Left lung (tissue), 4 donors: ENCODE measurements at regions not wholly inside any gene's neighbourhood (a gene's known extent, or its start where the extent isn't known, plus 50 kb on each side); places are given as distances from the start of the nearest gene placed in this dataset.

Experiments used
- ATAC-seq: fragments of 200-7000 bp; cut with Tn5 transposase; one replicate; pipeline ENCODE4 v1.9.1; 2020; ENCODE audit warnings: moderate library complexity
- DNase-seq, 4 donors: peaks; one replicate each; pipeline ENCODE4 v3.0.0-alpha.2; 2013 to 2020
- H3K27ac ChIP-seq, 2 donors: fragments of 200-600 bp; sonication (generic) in 1 of 2; one replicate each; pipeline versions ENCODE4 v1.5.0 to v1.8.0; 2020 to 2021
- H3K27me3 ChIP-seq, 2 donors: fragments of 200-600 bp; sonication (generic) in 1 of 2; one replicate each; pipeline versions ENCODE4 v1.5.0 to v1.8.0; 2020 to 2021
- H3K36me3 ChIP-seq, 2 donors: fragments of 200-600 bp; sonication (generic) in 1 of 2; one replicate each; pipeline versions ENCODE4 v1.5.0 to v1.8.0; 2020 to 2021
- H3K4me1 ChIP-seq, 2 donors: fragments of 200-600 bp; one replicate each; pipeline ENCODE4 v1.8.0; 2021
- H3K4me3 ChIP-seq, 2 donors: fragments of 200-600 bp; sonication (generic) in 1 of 2; one replicate each; pipeline versions ENCODE4 v1.5.0 to v1.8.0; 2020 to 2021; ENCODE audit warnings: mild to moderate bottlenecking in 1 of 2
- H3K9me3 ChIP-seq, 2 donors: fragments of 200-600 bp; sonication (generic) in 1 of 2; one replicate each; pipeline versions ENCODE4 v1.5.0 to v1.8.0; 2020 to 2021
- intact Hi-C, 2 donors: fragments of 100-400 bp; cut with DNase I; formaldehyde crosslinking; loops; one replicate each; pipeline versions ENCODE4 v1.11.2 to v1.14.2; 2022
- TF ChIP-seq, protein P1 (sequence below), 2 donors: fragments of 200-600 bp; sonication (generic) in 1 of 2; IDR thresholded peaks; one replicate each; pipeline versions ENCODE4 v1.5.0 to v1.8.0; 2021; ENCODE audit warnings: antibody characterized with exemption in 2 of 2
- donor health status: DM: no; HTN: yes; CAD: no.
- donor health status: DM: no; HTN: no; CAD: no.

DNA sequence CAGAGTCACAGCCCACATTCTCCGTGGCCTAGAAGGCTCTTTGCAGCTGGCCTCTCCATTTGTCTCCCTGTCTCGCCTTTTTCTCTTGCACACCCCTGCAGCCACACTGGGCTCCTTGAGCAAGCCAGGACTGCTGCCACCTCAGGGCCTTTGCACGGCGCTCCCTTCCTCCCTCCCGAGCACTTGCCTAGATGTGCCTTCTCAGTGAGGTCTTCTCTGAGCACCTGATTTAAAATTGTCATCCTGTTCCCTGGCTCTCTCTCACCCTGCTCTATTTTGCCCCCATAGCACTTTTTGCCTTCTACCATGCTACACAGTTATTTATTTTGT, 102.9 kb upstream of the THY1 start:
- Histone ChIP-seq H3K27me3 (peaks cover 0 to 13% of the 10 kb centered on the region in 2 donors), H3K4me3 (no peak overlapping the region), H3K27ac (no peak overlapping the region), H3K9me3 (no peaks in the 10 kb centered on the region), H3K36me3 (no peaks in the 10 kb centered on the region), H3K4me1 (peaks cover 0 to 19% of the 10 kb centered on the region in 2 donors)
- TF ChIP-seq, protein P1, sequence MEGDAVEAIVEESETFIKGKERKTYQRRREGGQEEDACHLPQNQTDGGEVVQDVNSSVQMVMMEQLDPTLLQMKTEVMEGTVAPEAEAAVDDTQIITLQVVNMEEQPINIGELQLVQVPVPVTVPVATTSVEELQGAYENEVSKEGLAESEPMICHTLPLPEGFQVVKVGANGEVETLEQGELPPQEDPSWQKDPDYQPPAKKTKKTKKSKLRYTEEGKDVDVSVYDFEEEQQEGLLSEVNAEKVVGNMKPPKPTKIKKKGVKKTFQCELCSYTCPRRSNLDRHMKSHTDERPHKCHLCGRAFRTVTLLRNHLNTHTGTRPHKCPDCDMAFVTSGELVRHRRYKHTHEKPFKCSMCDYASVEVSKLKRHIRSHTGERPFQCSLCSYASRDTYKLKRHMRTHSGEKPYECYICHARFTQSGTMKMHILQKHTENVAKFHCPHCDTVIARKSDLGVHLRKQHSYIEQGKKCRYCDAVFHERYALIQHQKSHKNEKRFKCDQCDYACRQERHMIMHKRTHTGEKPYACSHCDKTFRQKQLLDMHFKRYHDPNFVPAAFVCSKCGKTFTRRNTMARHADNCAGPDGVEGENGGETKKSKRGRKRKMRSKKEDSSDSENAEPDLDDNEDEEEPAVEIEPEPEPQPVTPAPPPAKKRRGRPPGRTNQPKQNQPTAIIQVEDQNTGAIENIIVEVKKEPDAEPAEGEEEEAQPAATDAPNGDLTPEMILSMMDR (IDR thresholded peaks at IDR 0.05), result no peak
- ATAC-seq (no peak), DNase-seq (no peak)
- intact Hi-C loops, result no loop called here

DNA sequence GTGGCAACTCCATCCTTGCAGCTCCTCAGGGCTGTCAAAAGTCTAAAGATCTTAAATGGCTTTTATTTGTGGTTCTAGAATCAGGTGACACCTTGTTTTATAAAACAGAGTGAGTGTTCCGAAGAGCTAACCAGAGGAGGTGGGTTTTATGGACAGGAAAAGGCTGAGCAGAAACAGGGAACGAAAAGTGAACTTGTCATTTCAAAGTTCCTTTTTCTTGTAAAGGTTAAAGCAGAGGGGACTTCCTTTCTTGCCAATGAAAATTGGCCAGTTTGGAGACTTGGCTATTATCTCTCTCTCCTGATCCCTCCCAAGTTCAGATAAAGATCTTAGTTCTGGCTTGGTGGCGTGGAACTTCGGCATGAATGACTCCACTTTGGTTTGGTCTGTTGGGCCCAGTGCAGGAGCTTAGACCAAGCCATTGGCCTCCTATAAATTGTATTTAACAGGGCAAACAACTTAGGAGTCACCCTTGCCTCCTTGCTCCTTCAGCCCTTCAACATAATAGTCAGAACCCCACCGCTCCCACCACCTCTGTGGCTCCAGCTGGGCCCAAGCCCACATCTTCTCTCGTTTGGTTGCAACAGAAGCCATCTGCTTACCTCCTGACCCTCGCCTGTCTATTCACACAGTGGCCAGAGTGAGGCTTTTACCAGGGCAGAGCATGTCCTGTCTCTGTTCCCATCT, 102.4 kb upstream of the THY1 start:
- Histone ChIP-seq H3K4me1 (peaks cover 0 to 19% of the 10 kb centered on the region in 2 donors), H3K27me3 (peaks cover 0 to 13% of the 10 kb centered on the region in 2 donors), H3K9me3 (no peaks in the 10 kb centered on the region), H3K4me3 (no peak overlapping the region), H3K36me3 (no peaks in the 10 kb centered on the region), H3K27ac (peak overlapping the region in 1 of 2 donors; percentile 30)
- ATAC-seq (no peak), DNase-seq (no peak)
- TF ChIP-seq, protein P1 (IDR thresholded peaks at IDR 0.05), result no peak
- intact Hi-C loops, result no loop called here

DNA sequence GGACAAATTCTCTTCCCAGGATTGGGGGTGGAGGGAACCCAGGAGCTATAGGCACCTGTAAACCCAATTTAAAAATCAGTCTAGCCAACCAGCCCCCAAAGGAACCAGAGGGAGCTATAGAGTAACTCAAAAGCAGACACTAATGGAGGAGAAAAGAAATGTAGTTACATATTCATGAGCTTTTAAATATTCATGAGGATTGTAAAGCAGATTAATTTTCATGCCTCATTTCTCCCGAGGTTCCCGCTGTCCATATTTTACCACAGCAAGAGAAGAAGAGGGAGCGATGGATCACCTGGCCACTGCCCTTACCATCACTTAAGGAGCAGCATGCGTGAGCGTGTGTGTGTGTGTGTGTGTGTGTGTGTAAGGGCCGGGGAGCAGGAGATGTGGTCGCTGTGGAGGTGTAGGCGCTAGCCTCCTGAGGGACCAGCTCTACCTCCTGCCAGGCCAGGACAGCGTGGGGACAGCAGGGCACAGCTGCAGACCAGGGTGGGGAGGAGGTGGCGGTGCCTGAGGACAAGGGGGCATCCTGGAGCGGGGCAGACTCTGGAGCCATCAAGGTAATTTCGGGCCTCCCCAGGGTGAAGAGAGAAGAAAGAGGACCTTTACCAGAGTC, 100.7 kb upstream of the THY1 start:
- H3K4me3 ChIP-seq, result no peak overlapping the region
- ATAC-seq (no peak), DNase-seq (no peak)
- H3K27ac ChIP-seq, result no peak overlapping the region
- H3K27me3 ChIP-seq, result peaks cover 0 to 7% of the 10 kb centered on the region in 2 donors
- TF ChIP-seq, protein P1 (IDR thresholded peaks at IDR 0.05), result no peak
- H3K36me3 ChIP-seq, result no peaks in the 10 kb centered on the region
- H3K4me1 ChIP-seq, result peaks cover 0 to 19% of the 10 kb centered on the region in 2 donors
- intact Hi-C loops, result no loop called here
- H3K9me3 ChIP-seq, result no peaks in the 10 kb centered on the region

DNA sequence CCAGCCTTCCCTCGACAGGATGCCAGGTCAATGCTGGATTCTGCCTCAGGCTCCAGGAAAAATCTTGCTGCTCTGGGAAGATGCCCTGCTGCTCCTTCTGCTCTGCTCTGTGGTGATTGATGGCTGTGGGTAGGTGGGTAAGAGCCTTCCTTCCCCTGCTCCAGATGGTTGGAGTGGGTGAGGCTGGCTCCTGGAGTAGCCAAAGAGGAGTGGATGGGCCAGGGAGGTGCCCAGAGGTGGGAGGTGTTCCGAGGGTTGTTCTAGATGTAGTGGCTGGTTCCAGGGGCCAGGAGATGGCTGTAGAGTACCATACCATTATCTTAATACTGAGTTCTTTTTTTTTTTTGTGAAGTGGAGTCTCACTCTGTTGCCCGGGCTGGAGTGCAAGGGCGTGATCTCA, 99.6 kb upstream of the THY1 start:
- ATAC-seq, result no peak
- Histone ChIP-seq H3K27me3 (peaks cover 0 to 7% of the 10 kb centered on the region in 2 donors), H3K4me1 (peaks cover 0 to 19% of the 10 kb centered on the region in 2 donors), H3K4me3 (no peak overlapping the region), H3K36me3 (no peaks in the 10 kb centered on the region), H3K9me3 (no peaks in the 10 kb centered on the region), H3K27ac (no peak overlapping the region)
- TF ChIP-seq, protein P1 (IDR thresholded peaks at IDR 0.05), result no peak
- no peak for DNase-seq
- intact Hi-C loops, result no loop called here

DNA sequence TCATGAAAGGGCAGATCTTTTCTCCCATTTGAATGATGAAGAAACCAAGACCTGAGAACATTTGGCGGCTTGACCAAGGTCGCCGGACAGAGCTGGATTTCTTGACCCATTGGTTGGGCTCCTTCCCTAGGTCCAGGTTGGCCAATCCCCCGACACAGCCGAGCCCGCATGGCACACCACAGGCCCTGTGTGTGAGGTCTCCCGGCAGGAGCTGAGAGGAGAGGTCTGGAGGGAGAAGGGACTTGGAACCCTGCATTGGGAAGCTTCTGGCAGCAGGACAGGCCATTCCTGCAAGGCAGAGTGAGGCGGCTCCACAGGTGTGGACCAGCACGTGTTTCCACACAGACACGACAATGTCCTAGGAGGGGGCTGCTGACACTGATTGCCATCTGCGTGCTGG, 98.6 kb upstream of the THY1 start:
- H3K36me3 ChIP-seq, result no peaks in the 10 kb centered on the region
- H3K27ac ChIP-seq, result no peak overlapping the region
- TF ChIP-seq, protein P1 (IDR thresholded peaks at IDR 0.05), result no peak
- peaks cover 0 to 7% of the 10 kb centered on the region in 2 donors for H3K27me3 ChIP-seq
- H3K4me1 ChIP-seq, result peaks cover 0 to 19% of the 10 kb centered on the region in 2 donors
- no peaks in the 10 kb centered on the region for H3K9me3 ChIP-seq
- H3K4me3 ChIP-seq, result no peak overlapping the region
- ATAC-seq (no peak), DNase-seq (no peak)
- intact Hi-C loops, result no loop called here
